ENCODE measurements at regions not wholly inside any gene's neighbourhood (a gene's known extent, or its start where the extent isn't known, plus 50 kb on each side); places are given as distances from the start of the nearest gene placed in this dataset.

DNA sequence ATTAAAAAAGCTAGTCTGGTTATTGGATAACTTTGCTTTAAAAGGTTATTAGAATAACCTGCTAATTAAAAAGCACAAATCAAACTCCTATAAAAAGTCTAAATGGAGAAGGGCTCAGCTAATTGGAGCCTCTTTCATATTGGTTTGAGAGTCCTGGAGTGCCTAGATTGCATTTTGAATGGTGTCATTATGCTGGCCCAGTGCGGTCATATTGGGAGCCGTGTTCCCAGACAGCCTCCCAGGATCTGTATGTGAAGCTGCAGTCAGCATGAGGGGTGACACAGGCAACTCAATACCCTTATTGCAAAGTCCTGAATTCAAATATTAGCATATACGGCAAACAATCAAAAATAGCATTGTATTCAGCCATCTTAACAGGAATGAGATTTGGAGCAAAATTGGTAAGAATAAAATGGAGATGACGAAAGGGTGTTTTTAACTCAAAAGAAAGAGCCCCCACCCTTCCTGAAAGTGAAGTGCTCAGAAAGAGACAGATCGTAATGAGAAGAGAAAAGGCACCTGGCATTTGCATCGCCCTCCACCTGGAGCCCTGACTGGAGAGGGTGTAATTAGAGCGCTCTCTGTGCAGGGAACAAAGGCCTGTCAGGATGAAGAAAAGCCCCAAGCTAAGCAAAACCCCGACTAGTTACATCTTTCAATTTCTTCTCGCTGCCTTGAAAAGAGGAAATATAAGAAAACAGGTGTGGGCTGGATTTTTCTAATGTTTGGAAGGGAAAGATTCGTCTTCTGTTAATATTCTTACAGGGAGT lies 621.0 kb upstream of the ADAMTS16 start:
- no peak overlapping the region for H3K27ac ChIP-seq
- H3K4me3 ChIP-seq = no peak overlapping the region
- intact Hi-C loops (cut with DNase I; ENCODE audit: low total_unique reads) = no loop called here
- 64 to 76% (median 67%) methylated on average over 10 of the region's 10 CpGs for WGBS, 5 donors
- no peaks in the 10 kb centered on the region for H3K27me3 ChIP-seq
- H3K4me1 ChIP-seq = no peaks in the 10 kb centered on the region
- H3K9me3 ChIP-seq = peaks cover 0 to 13% (median 0%) of the 10 kb centered on the region in 4 donors
- DNase-seq = no peak
- H3K36me3 ChIP-seq = no peaks in the 10 kb centered on the region
- TF ChIP-seq POLR2AphosphoS5 (IDR thresholded peaks at IDR 0.05) (no peak), CTCF (IDR thresholded peaks at IDR 0.05) (no peak), EP300 (IDR thresholded peaks at IDR 0.05) (no peak), POLR2A (IDR thresholded peaks at IDR 0.05) (no peak)

- Histone ChIP-seq H3K27ac (no peak overlapping the region), H3K27me3 (no peaks in the 10 kb centered on the region), H3K4me1 (no peaks in the 10 kb centered on the region), H3K4me3 (no peak overlapping the region), H3K36me3 (no peaks in the 10 kb centered on the region), H3K9me3 (peaks cover 0 to 13% (median 0%) of the 10 kb centered on the region in 4 donors)
- TF ChIP-seq POLR2AphosphoS5 (IDR thresholded peaks at IDR 0.05) = no peak
- no peak for TF ChIP-seq POLR2A (IDR thresholded peaks at IDR 0.05)
- no peak for TF ChIP-seq EP300 (IDR thresholded peaks at IDR 0.05)
- no peak for TF ChIP-seq CTCF (IDR thresholded peaks at IDR 0.05)
- intact Hi-C loops (cut with DNase I; ENCODE audit: low total_unique reads) = no loop called here
- DNase-seq = no peak
- WGBS, 5 donors = 70 to 78% (median 76%) methylated on average over 1 of the region's 1 CpG
These were observed 619.6 kb upstream of the ADAMTS16 start for GRCh38 chr5:4520559-4520958.

DNA sequence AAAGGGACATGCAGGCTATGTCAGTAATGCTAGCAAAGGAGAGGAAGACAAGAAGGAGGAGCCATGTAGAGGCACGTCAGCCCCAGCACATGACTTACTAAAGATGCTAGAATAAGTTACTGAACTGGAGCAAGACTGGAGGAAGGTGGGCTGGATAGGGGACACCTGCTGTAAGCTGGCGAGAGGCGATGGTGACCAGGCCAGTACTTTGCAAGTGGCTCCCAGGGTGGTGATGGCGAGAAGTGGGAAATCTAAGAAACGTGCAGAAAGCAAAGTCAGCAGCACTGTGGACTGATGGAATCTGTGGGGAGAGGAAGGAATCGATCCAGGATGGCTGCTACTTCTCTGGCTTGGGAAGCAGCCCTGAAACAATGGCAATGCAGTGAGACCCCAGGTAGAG lies 617.1 kb upstream of the ADAMTS16 start:
- Histone ChIP-seq H3K36me3 (no peaks in the 10 kb centered on the region), H3K4me3 (no peak overlapping the region), H3K4me1 (no peaks in the 10 kb centered on the region), H3K9me3 (peaks cover 0 to 13% (median 0%) of the 10 kb centered on the region in 4 donors), H3K27me3 (no peaks in the 10 kb centered on the region), H3K27ac (no peak overlapping the region)
- WGBS, 5 donors = 70 to 77% (median 76%) methylated on average over 6 of the region's 6 CpGs
- intact Hi-C loops (cut with DNase I; ENCODE audit: low total_unique reads) = no loop called here
- no peak for TF ChIP-seq CTCF (IDR thresholded peaks at IDR 0.05)
- no peak for TF ChIP-seq POLR2A (IDR thresholded peaks at IDR 0.05)
- TF ChIP-seq POLR2AphosphoS5 (IDR thresholded peaks at IDR 0.05) = no peak
- no peak for TF ChIP-seq EP300 (IDR thresholded peaks at IDR 0.05)
- no peak for DNase-seq

GRCh38 chr5:4531756-4532704 lies 608.1 kb upstream of the ADAMTS16 start:
- DNase-seq = no peak
- H3K4me1 ChIP-seq = no peaks in the 10 kb centered on the region
- H3K27me3 ChIP-seq = no peaks in the 10 kb centered on the region
- WGBS, 5 donors = 63 to 77% (median 68%) methylated on average over 10 of the region's 10 CpGs
- H3K27ac ChIP-seq = no peak overlapping the region
- intact Hi-C loops (cut with DNase I; ENCODE audit: low total_unique reads) = no loop called here
- TF ChIP-seq POLR2AphosphoS5 (IDR thresholded peaks at IDR 0.05) (no peak), POLR2A (IDR thresholded peaks at IDR 0.05) (no peak), CTCF (IDR thresholded peaks at IDR 0.05) (no peak), EP300 (IDR thresholded peaks at IDR 0.05) (no peak)
- H3K36me3 ChIP-seq = no peaks in the 10 kb centered on the region
- H3K9me3 ChIP-seq = peaks cover 0 to 15% (median 4%) of the 10 kb centered on the region in 4 donors
- H3K4me3 ChIP-seq = no peak overlapping the region
